ENCODE measurements at regions not wholly inside any gene's neighbourhood (a gene's known extent, or its start where the extent isn't known, plus 50 kb on each side); places are given as distances from the start of the nearest gene placed in this dataset.

DNA sequence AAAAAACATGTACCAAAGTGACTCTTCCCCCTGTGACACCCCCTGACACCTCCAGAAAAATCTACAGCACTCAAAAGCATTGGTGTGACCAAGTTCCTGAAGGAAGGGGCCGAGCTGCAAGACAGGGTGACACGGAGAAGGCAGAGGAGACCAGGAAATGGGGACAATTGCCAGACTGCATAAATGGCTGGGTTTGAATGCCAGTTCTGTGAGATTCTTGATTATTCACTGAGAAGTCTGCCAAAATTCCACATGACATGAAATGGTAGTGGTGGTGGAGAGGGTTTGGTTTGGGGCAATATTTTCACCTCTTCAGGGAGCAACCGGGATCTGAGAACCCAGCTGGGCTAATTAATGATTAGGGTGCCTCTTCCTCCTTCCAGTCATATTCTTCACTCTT, 178.5 kb downstream of the ARL4C start:
- DNase-seq (ENCODE audit: low read depth in 1 of 2, low spot score in 1 of 2): no peak
- TF ChIP-seq POLR2AphosphoS5 (IDR thresholded peaks at IDR 0.05; ENCODE audit: low read depth) (no peak), GABPA (IDR thresholded peaks at IDR 0.05; ENCODE audit: low read depth) (no peak), SPI1 (IDR thresholded peaks at IDR 0.05; ENCODE audit: borderline replicate concordance, low read depth) (no peak)
- TF ChIP-seq, protein P1, sequence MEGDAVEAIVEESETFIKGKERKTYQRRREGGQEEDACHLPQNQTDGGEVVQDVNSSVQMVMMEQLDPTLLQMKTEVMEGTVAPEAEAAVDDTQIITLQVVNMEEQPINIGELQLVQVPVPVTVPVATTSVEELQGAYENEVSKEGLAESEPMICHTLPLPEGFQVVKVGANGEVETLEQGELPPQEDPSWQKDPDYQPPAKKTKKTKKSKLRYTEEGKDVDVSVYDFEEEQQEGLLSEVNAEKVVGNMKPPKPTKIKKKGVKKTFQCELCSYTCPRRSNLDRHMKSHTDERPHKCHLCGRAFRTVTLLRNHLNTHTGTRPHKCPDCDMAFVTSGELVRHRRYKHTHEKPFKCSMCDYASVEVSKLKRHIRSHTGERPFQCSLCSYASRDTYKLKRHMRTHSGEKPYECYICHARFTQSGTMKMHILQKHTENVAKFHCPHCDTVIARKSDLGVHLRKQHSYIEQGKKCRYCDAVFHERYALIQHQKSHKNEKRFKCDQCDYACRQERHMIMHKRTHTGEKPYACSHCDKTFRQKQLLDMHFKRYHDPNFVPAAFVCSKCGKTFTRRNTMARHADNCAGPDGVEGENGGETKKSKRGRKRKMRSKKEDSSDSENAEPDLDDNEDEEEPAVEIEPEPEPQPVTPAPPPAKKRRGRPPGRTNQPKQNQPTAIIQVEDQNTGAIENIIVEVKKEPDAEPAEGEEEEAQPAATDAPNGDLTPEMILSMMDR (IDR thresholded peaks at IDR 0.05; ENCODE audit: insufficient read depth, low read length): no peak
- TF ChIP-seq, protein P2, sequence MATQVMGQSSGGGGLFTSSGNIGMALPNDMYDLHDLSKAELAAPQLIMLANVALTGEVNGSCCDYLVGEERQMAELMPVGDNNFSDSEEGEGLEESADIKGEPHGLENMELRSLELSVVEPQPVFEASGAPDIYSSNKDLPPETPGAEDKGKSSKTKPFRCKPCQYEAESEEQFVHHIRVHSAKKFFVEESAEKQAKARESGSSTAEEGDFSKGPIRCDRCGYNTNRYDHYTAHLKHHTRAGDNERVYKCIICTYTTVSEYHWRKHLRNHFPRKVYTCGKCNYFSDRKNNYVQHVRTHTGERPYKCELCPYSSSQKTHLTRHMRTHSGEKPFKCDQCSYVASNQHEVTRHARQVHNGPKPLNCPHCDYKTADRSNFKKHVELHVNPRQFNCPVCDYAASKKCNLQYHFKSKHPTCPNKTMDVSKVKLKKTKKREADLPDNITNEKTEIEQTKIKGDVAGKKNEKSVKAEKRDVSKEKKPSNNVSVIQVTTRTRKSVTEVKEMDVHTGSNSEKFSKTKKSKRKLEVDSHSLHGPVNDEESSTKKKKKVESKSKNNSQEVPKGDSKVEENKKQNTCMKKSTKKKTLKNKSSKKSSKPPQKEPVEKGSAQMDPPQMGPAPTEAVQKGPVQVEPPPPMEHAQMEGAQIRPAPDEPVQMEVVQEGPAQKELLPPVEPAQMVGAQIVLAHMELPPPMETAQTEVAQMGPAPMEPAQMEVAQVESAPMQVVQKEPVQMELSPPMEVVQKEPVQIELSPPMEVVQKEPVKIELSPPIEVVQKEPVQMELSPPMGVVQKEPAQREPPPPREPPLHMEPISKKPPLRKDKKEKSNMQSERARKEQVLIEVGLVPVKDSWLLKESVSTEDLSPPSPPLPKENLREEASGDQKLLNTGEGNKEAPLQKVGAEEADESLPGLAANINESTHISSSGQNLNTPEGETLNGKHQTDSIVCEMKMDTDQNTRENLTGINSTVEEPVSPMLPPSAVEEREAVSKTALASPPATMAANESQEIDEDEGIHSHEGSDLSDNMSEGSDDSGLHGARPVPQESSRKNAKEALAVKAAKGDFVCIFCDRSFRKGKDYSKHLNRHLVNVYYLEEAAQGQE (IDR thresholded peaks at IDR 0.05; ENCODE audit: insufficient replicate concordance, low read depth): no peak
- Histone ChIP-seq H3K27ac (replicated peaks) (no peak overlapping the region), H3K4me3 (replicated peaks; ENCODE audit: insufficient read depth, low read length) (no peak overlapping the region), H3K27me3 (ENCODE audit: insufficient read depth, poor library complexity, severe bottlenecking) (no peaks in the 10 kb centered on the region)

DNA sequence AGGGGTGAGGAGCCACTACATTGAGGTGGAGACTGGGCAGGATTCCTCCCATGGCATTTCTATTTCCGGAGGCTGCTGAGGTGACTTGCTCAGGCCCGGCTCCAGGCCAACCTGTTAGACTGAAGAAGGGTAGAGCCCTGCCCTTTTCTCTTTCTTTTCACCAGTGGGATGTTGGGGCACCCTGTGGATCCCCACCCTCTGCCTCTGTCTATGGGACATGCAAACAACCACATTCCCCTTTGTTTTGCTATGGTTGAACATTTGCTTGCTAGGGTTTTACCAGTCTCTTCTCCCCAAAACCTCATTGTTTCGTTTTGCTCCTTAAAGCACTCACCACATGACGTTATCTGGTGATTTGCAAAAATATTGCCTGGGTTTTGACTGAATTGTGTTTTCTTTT, 183.3 kb downstream of the ARL4C start:
- Histone ChIP-seq H3K27me3 (ENCODE audit: insufficient read depth, poor library complexity, severe bottlenecking) (no peaks in the 10 kb centered on the region), H3K27ac (replicated peaks) (no peak overlapping the region), H3K4me3 (replicated peaks; ENCODE audit: insufficient read depth, low read length) (no peak overlapping the region)
- no peak for DNase-seq (ENCODE audit: low read depth in 1 of 2, low spot score in 1 of 2)
- TF ChIP-seq, protein P1 (IDR thresholded peaks at IDR 0.05; ENCODE audit: insufficient read depth, low read length): no peak
- TF ChIP-seq SPI1 (IDR thresholded peaks at IDR 0.05; ENCODE audit: borderline replicate concordance, low read depth) (no peak), GABPA (IDR thresholded peaks at IDR 0.05; ENCODE audit: low read depth) (no peak), POLR2AphosphoS5 (IDR thresholded peaks at IDR 0.05; ENCODE audit: low read depth) (no peak)
- TF ChIP-seq, protein P2 (IDR thresholded peaks at IDR 0.05; ENCODE audit: insufficient replicate concordance, low read depth): no peak

DNA sequence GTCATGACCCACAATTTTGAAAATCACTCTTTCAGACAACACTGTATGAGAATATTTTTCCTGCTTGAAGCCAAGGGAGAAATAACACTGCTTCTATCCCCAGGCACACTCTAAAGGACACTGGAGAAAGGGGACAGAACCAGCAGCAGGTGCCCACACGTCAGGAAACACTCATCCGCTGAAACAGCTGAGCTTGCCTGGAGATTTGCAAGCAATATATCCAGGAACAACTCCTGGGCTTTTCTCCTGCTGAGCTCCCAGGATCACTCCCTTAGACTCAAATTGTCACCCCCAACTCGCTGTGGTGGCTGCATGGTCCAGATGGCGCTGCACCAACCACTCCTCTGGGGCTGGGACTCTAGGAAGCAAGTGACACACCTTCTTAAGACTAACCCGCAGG, 186.7 kb downstream of the ARL4C start:
- DNase-seq (ENCODE audit: low read depth in 1 of 2, low spot score in 1 of 2): no peak
- Histone ChIP-seq H3K27me3 (ENCODE audit: insufficient read depth, poor library complexity, severe bottlenecking) (no peaks in the 10 kb centered on the region), H3K4me3 (replicated peaks; ENCODE audit: insufficient read depth, low read length) (no peak overlapping the region), H3K27ac (replicated peaks) (no peak overlapping the region)
- no peak for TF ChIP-seq POLR2AphosphoS5 (IDR thresholded peaks at IDR 0.05; ENCODE audit: low read depth)
- no peak for TF ChIP-seq SPI1 (IDR thresholded peaks at IDR 0.05; ENCODE audit: borderline replicate concordance, low read depth)
- TF ChIP-seq, protein P1 (IDR thresholded peaks at IDR 0.05; ENCODE audit: insufficient read depth, low read length): no peak
- TF ChIP-seq, protein P2 (IDR thresholded peaks at IDR 0.05; ENCODE audit: insufficient replicate concordance, low read depth): no peak
- no peak for TF ChIP-seq GABPA (IDR thresholded peaks at IDR 0.05; ENCODE audit: low read depth)
